VCaP (cell line): ENCODE measurements at regions not wholly inside any gene's neighbourhood (a gene's known extent, or its start where the extent isn't known, plus 50 kb on each side); places are given as distances from the start of the nearest gene placed in this dataset.

Experiments used
- H3K27ac ChIP-seq: fragments of 450-650 bp; 2 replicates; pipeline ENCODE4 v1.5.1; 2017
- TF ChIP-seq, protein P1 (sequence below): fragments of 450-650 bp; conservative IDR thresholded peaks from 2 replicates; pipeline ENCODE4 v1.5.1; 2017; ENCODE audit warnings: mild to moderate bottlenecking, moderate library complexity

DNA sequence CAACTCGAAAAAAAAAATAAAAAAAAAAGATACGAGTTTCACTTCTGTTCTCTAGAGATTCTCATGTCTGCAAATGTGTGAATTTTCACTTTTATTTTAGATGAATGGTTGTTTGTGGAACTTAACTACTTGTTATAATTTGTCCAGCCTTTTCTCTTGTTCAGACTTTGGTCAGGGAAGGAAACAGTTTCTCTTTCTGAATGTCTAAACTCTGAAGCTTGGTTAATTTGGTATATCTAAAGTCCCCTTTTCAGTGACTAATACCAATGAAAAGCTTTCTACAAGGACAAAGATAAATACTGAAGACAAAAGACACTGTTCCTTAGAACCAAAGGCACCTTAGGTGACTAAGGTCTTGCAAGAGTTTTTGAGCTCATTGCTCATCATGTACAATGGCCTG lies 144.4 kb upstream of the PIEZO2 start:
- TF ChIP-seq, protein P1, sequence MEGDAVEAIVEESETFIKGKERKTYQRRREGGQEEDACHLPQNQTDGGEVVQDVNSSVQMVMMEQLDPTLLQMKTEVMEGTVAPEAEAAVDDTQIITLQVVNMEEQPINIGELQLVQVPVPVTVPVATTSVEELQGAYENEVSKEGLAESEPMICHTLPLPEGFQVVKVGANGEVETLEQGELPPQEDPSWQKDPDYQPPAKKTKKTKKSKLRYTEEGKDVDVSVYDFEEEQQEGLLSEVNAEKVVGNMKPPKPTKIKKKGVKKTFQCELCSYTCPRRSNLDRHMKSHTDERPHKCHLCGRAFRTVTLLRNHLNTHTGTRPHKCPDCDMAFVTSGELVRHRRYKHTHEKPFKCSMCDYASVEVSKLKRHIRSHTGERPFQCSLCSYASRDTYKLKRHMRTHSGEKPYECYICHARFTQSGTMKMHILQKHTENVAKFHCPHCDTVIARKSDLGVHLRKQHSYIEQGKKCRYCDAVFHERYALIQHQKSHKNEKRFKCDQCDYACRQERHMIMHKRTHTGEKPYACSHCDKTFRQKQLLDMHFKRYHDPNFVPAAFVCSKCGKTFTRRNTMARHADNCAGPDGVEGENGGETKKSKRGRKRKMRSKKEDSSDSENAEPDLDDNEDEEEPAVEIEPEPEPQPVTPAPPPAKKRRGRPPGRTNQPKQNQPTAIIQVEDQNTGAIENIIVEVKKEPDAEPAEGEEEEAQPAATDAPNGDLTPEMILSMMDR: no peak
- H3K27ac ChIP-seq: no peak overlapping the region

DNA sequence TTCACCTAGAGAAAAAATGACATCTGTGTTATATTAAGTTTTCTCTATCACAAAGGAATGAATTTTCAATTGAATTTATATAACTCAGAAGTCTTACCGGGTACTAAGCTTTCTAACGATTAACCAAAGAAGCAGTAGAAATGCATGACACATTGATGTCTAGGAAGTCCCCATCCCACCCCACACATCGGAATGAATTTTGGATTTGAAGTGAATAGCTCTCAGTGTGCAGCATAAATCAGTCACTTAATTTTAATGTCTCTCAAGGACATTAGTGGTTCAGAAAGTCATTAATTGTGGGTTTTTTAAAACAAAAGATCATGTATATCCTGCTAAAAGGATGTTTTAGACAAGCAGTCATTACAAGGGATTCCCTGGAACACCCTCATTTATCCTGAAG lies 141.4 kb upstream of the PIEZO2 start:
- H3K27ac ChIP-seq: no peak overlapping the region
- TF ChIP-seq, protein P1: no peak

DNA sequence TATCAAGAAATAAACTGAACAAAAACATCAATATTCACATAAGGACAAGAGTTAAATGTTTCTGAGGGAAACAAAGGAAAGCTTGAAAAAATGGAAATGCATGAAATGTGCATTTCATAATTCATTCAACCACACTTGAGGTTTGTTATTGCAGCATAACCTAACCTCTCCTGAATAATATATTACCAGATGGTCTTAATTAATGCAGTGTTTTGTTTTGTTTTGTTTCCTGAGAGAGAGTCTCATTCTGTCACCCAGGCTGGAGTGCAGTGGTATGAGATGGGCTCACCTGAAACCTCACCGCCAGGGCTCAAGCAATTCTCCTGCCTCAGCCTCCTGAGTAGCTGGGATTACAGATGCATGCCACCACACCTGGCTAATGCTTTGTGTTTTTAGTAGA lies 139.9 kb upstream of the PIEZO2 start:
- TF ChIP-seq, protein P1: no peak
- no peak overlapping the region for H3K27ac ChIP-seq

DNA sequence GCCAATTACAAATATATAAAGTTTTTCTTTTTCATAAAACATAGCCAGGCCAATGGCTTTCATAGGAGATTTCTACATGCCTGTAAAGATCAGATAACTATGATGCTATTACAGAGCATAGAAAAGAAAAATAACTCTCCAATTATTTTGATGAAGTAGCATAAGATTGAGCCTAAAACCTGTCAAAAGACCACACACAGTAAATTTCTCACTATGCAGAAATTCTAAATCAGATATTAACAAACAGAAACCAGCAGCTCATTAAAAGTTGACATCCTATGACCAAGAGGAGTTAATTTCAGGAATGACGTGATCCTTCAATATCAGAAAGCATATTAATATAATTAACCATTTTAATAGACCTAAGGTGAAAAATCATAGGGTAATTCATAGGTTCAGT lies 139.0 kb upstream of the PIEZO2 start:
- H3K27ac ChIP-seq: no peak overlapping the region
- TF ChIP-seq, protein P1: no peak

DNA sequence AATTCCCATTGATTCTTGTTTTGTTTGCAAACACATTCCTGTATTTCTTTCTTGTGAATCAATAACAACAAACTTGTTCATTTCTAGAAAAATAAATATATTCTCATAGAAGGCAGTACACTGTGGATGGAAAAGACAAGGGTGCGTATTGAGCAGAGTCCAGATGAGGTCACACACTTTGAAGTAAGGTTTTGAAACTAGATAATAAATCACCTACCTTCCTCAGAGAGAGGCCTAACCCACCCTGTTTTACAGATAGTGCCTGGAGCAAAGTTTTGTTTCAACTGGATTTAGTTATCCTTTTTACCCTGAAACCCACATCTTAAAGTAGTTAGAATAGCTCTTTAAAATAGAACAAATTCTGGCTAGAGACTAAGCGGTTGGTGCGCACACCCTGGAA lies 137.1 kb upstream of the PIEZO2 start:
- H3K27ac ChIP-seq: no peak overlapping the region
- TF ChIP-seq, protein P1: no peak

DNA sequence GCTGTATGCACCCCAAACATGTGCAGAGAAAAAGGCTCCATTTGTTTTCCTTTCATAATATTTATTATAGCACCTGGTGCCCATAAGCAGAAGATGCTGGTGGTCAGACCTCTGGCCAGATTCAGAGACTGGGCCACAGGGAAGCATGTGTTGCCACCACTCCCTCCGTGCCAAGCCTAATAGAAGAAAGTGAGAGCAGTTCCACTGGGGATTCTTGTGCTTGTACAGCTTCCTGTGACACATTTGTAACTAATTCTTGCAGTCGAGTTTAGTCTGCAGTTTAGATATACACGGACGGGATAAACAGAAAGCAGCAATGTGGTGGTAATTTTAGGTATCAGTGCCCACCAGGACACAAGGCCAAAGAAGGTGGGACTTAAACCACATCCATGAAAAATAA lies 135.4 kb upstream of the PIEZO2 start:
- no peak overlapping the region for H3K27ac ChIP-seq
- TF ChIP-seq, protein P1: no peak

DNA sequence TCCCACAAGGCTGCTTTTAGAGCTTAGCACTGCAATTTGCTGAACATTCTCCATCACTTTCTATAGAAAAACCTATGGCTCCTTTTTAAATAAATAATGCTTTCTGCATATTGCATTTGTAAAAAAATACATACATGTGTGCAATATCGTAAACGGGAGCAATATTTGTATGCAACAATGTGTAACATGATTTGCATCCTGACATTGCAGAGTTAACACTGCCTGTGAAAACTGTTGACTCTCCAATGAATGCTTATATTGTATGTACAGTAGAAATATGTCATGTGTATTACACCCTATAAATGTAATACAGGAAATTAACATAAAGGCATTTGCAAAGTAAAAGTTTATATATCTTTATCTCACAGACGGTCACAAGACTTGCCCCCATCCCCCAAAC lies 135.0 kb upstream of the PIEZO2 start:
- TF ChIP-seq, protein P1: no peak
- H3K27ac ChIP-seq: no peak overlapping the region
